Activated T-helper 17 cell treated with anti-CD3 and anti-CD28 coated beads, Interleukin-2, amount 50 U/mL, for 72 hours (primary cell): ENCODE measurements at regions not wholly inside any gene's neighbourhood (a gene's known extent, or its start where the extent isn't known, plus 50 kb on each side); places are given as distances from the start of the nearest gene placed in this dataset.

Source experiments
- ATAC-seq: fragments of 150-1000 bp; cut with Tn5 transposase; replicated peaks from 2 replicates; pipeline ENCODE4 v1.10.0; 2021; ENCODE audit warnings: mild to moderate bottlenecking, moderate library complexity
- H3K27ac Mint-ChIP-seq: one replicate; pipeline ENCODE4 v1.8.0; 2022; ENCODE audit warnings: mixed read lengths
- H3K27me3 Mint-ChIP-seq: one replicate; pipeline ENCODE4 v1.8.0; 2022; ENCODE audit warnings: mixed read lengths
- H3K36me3 Mint-ChIP-seq: one replicate; pipeline ENCODE4 v1.8.0; 2022; ENCODE audit warnings: low read depth, mild to moderate bottlenecking, mixed read lengths
- H3K4me1 Mint-ChIP-seq: one replicate; pipeline ENCODE4 v1.8.0; 2022; ENCODE audit warnings: mixed read lengths
- H3K4me3 Mint-ChIP-seq: one replicate; pipeline ENCODE4 v1.8.0; 2022; ENCODE audit warnings: mild to moderate bottlenecking, mixed read lengths
- H3K9me3 Mint-ChIP-seq: one replicate; pipeline ENCODE4 v1.8.0; 2022; ENCODE audit warnings: mixed read lengths

DNA sequence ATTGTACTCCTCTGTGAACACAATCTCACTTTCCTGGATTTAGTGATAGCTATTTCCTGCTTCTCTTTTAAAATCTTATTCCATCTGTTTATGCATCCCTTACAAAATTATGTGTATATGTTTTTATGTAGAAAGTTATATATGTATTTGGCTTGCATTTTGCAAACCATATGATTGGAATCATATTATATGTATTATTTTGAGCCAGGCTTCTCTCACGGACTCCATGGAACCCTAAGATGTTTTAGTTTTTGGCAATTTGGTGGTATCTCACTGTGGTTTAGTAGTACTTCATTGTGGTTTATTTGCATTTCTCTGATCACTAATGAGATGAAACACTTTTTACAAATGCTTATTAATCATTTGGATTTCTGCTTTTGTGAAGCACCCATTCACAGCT lies 507.3 kb upstream of the KIRREL3 start:
- Mint-ChIP-seq H3K4me1 (no peaks in the 10 kb centered on the region), H3K9me3 (no peaks in the 10 kb centered on the region), H3K4me3 (no peak overlapping the region), H3K27me3 (no peaks in the 10 kb centered on the region), H3K27ac (no peak overlapping the region), H3K36me3 (no peaks in the 10 kb centered on the region)
- no peak for ATAC-seq

DNA sequence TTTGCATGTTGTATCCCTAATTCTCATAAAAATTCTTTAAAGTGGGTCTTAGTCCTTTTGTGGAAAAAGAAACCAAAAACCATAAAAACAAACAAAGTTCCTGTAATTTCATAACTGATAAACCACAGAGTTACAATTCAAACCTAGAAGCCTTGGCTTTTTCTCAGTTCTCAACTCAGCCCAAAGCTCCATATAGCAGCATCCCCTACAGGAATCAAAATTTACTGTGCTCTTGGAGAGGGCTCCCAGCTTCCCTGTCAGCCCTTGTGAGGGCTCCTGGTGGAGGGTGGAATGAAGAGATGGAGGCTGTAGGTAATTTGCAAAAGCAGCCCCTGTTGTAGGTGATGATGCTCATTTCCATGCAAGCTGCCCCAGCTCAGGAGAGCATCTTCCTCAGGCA lies 506.1 kb upstream of the KIRREL3 start:
- Mint-ChIP-seq H3K27ac (no peak overlapping the region), H3K4me1 (no peaks in the 10 kb centered on the region), H3K36me3 (no peaks in the 10 kb centered on the region), H3K4me3 (no peak overlapping the region), H3K27me3 (no peaks in the 10 kb centered on the region), H3K9me3 (no peaks in the 10 kb centered on the region)
- no peak for ATAC-seq

DNA sequence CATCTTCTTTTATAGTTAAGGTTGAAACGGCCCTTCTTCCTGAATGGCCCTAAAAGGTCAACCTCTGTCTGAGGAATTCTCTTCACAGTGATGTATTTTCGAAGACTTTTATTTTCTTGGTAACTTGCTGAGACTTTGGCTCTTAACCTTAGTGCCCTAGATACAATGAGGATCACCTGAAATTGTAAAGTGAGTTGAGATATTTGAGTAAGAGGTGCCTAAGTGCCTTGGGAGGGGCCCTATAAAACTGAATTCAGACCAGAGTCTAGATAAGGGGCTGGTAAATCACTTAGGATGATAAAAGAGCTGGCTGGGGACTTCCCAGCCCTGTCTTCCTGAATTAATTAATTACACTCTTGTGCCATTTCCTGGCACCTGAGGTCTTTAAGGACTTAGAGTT lies 505.6 kb upstream of the KIRREL3 start:
- no peak overlapping the region for H3K27ac Mint-ChIP-seq
- H3K36me3 Mint-ChIP-seq = no peaks in the 10 kb centered on the region
- no peaks in the 10 kb centered on the region for H3K27me3 Mint-ChIP-seq
- no peak overlapping the region for H3K4me3 Mint-ChIP-seq
- no peak for ATAC-seq
- H3K9me3 Mint-ChIP-seq = no peaks in the 10 kb centered on the region
- H3K4me1 Mint-ChIP-seq = no peaks in the 10 kb centered on the region

DNA sequence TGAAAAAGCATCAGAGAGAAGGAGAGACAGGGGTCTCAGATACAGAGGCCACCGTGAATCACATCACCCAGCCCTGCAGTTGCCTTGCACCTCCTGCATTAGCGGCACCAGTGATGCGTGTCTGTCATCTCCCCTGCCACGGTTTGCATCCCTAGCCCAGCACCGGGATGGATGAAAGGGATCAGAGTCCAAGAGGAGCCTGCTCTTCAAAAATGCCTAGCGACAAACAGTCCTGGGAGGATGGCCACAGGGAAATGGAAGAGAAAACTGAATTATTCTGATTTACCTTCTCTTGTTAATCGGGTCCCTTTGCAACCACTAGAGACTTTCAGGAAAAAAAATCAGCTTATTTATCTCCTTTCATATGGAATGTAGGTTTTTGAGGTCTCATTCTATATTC lies 495.6 kb upstream of the KIRREL3 start:
- H3K36me3 Mint-ChIP-seq = no peaks in the 10 kb centered on the region
- no peak overlapping the region for H3K4me3 Mint-ChIP-seq
- ATAC-seq = no peak
- no peaks in the 10 kb centered on the region for H3K4me1 Mint-ChIP-seq
- H3K9me3 Mint-ChIP-seq = peaks cover 5% of the 10 kb centered on the region
- no peak overlapping the region for H3K27ac Mint-ChIP-seq
- H3K27me3 Mint-ChIP-seq = no peaks in the 10 kb centered on the region

DNA sequence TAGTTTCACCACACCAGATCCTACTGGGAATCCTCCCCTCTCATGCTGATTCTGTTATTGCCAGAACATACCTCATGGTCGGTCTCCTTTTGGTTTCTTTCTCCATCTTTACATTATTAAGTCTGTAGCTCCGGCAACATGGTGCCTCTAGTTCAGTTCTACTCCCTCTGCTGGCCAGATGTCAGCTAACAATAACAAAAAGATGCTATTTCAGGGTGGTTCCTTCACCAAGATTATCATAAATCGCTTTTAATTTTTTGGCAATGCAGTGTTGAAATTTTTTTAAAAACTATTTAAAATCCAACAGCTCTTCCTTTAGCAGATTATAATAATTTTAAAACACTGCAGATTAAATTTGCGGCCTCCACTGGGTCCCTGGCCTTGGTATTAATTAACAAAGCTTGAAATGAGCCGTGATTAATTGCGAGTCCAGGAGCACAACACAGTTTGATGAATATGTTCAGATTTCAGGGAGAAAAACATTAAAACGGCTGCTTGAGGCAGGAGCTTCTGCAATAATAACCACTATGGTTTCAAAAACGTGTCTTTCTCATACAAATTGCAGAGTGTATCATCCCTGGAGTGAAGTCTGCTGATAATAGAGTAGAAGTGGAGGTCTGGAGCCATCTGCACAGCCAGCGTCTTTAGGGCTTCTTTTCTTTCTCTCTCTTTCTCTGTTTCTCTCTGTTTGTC lies 492.9 kb upstream of the KIRREL3 start:
- ATAC-seq = no peak
- no peaks in the 10 kb centered on the region for H3K4me1 Mint-ChIP-seq
- H3K27ac Mint-ChIP-seq = no peak overlapping the region
- peaks cover 5% of the 10 kb centered on the region for H3K9me3 Mint-ChIP-seq
- H3K27me3 Mint-ChIP-seq = no peaks in the 10 kb centered on the region
- H3K36me3 Mint-ChIP-seq = no peaks in the 10 kb centered on the region
- H3K4me3 Mint-ChIP-seq = no peak overlapping the region

DNA sequence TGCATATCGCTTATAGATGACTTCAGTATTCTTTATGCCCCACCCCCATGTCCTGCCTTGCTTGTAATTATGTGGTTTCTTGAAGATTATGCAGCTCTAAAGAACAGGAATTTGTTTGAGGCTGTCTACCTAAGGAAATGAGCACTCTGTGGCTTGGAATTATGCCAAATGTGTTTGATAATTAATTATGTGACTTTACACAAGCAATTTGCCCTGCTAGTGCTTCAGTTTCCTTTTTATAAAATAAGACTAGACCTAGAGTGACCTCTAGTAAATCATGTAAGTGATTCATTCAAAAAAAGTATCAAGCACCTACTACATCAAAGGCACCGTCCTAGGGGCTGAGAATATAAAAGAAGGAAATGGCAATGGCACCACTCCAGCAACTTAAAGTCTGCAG lies 491.5 kb upstream of the KIRREL3 start:
- Mint-ChIP-seq H3K27ac (no peak overlapping the region), H3K36me3 (no peaks in the 10 kb centered on the region), H3K27me3 (no peaks in the 10 kb centered on the region), H3K4me3 (no peak overlapping the region), H3K4me1 (no peaks in the 10 kb centered on the region), H3K9me3 (peaks cover 5% of the 10 kb centered on the region)
- ATAC-seq = no peak

DNA sequence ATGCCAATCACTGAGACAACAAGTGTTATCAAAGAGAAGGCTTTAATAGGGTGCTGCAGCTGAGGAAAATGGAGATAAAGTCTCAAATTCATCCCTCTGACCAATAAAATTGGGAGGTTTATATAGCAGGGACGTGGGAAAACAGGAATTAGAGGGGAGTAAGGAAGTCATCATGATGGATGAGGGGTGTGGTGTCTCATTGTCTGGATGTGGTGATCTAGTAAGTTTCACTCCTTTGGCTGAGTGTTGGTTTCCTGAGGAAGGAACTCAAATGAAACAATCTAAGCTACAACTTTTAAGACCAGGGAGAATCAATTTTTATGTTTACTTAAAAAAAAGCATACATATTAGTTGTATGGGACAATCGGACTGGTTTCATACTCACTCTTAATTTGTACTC lies 491.0 kb upstream of the KIRREL3 start:
- Mint-ChIP-seq H3K4me1 (no peaks in the 10 kb centered on the region), H3K27ac (no peak overlapping the region), H3K4me3 (no peak overlapping the region), H3K27me3 (no peaks in the 10 kb centered on the region), H3K9me3 (peaks cover 5% of the 10 kb centered on the region), H3K36me3 (no peaks in the 10 kb centered on the region)
- ATAC-seq = no peak

DNA sequence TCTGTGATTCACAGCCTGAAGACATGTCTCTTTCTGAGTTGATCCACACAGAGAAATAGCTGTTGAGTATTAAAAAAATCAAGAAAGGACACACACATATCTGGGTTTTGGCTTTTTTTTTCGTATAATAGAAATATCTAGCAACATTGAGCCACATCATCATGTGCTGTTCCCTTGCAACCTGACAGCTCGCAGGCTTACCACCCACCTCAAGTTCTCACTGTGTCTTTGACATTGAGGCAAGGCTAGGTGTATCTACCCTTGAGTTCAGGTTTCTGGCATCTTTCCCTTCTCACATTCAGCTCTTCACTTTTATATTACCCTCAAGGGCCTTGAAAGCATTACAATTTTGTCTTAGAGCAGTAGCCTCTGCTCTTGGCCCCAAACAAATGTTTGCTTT lies 490.3 kb upstream of the KIRREL3 start:
- Mint-ChIP-seq H3K9me3 (peaks cover 5% of the 10 kb centered on the region), H3K27ac (no peak overlapping the region), H3K4me3 (no peak overlapping the region), H3K27me3 (no peaks in the 10 kb centered on the region), H3K36me3 (no peaks in the 10 kb centered on the region), H3K4me1 (no peaks in the 10 kb centered on the region)
- ATAC-seq = no peak

DNA sequence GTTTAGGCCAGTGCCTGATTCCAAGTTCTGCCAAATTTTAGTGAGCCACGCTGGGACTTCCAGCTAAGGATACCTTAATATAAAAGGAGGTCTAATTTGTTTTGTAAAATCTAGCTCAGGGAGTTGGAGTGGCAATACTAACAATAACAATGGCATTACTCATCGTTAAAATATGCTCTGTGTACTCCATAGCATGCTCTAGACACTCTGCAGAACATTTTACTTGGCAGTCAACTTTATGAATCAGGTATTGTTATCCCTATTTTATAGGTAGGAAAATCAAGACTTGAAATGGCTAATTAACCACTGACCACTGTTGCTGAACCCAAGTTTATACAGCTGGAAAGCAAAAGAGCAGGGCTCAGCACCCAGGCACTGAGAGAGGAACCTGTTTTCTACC lies 485.0 kb upstream of the KIRREL3 start:
- H3K36me3 Mint-ChIP-seq = no peaks in the 10 kb centered on the region
- no peaks in the 10 kb centered on the region for H3K27me3 Mint-ChIP-seq
- no peak for ATAC-seq
- no peak overlapping the region for H3K4me3 Mint-ChIP-seq
- no peaks in the 10 kb centered on the region for H3K9me3 Mint-ChIP-seq
- H3K27ac Mint-ChIP-seq = no peak overlapping the region
- no peaks in the 10 kb centered on the region for H3K4me1 Mint-ChIP-seq

DNA sequence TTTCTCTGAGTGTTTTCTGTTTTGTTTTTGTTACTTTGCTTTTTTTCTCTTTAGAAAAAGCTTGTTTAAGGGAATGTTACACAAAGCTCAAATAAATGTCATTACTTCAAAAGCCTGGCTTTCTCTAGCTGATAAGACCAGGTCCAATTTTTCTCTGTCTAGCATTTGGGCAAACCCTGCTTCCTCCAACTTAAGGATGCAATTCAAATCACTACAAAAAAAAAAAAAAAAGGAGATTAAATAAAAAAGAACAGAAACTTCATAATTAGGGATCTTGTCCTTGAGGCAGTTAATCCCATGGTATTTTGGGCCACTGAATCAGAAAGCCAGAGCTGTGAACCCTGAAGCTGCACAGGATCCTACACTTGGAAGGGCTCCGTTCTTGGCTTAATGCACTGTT lies 480.8 kb upstream of the KIRREL3 start:
- H3K36me3 Mint-ChIP-seq = no peaks in the 10 kb centered on the region
- H3K27me3 Mint-ChIP-seq = peaks cover 3% of the 10 kb centered on the region
- no peaks in the 10 kb centered on the region for H3K4me1 Mint-ChIP-seq
- no peak overlapping the region for H3K4me3 Mint-ChIP-seq
- no peak for ATAC-seq
- H3K9me3 Mint-ChIP-seq = peaks cover 3% of the 10 kb centered on the region
- H3K27ac Mint-ChIP-seq = no peak overlapping the region

DNA sequence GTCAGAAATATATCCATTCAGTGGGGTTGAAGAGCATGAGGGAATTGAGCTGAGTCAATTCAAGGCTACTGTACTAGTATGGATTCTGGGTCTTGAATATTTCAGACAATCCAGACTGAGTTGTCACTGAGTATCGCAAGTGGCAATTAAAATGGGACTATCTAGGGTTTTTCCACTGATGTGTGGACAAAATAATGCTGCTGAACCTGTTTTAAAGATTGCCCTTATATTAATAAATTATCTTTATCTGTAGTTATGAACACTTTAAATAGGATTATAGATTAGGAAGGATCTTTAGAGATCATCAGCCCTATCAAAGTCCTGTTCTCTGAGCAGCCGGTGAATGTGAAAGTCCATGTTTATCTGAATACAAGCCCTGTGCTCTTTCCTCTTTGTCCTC lies 478.3 kb upstream of the KIRREL3 start:
- Mint-ChIP-seq H3K4me1 (no peaks in the 10 kb centered on the region), H3K4me3 (no peak overlapping the region), H3K27ac (no peak overlapping the region), H3K9me3 (peaks cover 3% of the 10 kb centered on the region), H3K27me3 (peaks cover 3% of the 10 kb centered on the region), H3K36me3 (no peaks in the 10 kb centered on the region)
- ATAC-seq = no peak

DNA sequence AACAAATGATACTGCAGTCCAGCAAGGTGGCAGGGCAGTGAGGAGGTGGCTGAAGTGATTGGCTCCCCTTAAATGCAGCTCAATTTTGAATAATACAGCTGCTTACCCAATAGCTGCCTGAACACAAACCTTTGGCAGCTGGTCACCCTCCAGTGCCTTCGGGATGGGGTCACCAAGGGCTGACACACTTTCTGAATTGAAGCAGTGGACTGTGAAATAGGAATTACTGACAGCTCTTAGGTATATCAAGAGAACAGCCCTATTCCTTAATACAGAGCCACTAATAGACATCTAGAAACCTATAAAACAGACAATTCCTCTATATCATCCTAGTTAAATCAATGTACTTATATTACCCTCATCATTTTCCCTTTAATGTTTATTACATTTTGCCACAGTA lies 474.2 kb upstream of the KIRREL3 start:
- no peak for ATAC-seq
- Mint-ChIP-seq H3K4me1 (no peaks in the 10 kb centered on the region), H3K27ac (no peak overlapping the region), H3K9me3 (peaks cover 3% of the 10 kb centered on the region), H3K27me3 (peaks cover 3% of the 10 kb centered on the region), H3K36me3 (no peaks in the 10 kb centered on the region), H3K4me3 (no peak overlapping the region)

DNA sequence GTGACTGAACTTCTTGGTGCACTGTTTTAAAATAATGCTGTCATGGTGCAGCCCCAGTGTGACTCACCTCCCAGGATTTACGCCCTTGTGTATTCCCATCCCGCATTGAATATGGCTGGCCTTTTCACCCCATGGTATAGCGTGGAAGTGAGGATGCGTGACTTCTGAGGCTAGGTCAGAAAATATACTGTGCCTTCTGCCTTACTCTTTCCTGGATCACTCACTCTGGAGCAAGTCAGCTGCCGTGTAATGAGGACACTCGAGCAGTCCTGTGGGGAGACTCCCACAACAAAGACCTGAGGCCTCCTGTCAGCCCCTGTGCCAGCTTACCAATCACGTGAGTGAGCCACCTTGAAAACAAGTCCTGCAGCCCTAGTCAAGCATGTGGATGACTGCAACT lies 471.9 kb upstream of the KIRREL3 start:
- Mint-ChIP-seq H3K4me3 (no peak overlapping the region), H3K36me3 (no peaks in the 10 kb centered on the region), H3K9me3 (peaks cover 3% of the 10 kb centered on the region), H3K27me3 (peaks cover 3% of the 10 kb centered on the region), H3K27ac (no peak overlapping the region), H3K4me1 (no peaks in the 10 kb centered on the region)
- no peak for ATAC-seq

DNA sequence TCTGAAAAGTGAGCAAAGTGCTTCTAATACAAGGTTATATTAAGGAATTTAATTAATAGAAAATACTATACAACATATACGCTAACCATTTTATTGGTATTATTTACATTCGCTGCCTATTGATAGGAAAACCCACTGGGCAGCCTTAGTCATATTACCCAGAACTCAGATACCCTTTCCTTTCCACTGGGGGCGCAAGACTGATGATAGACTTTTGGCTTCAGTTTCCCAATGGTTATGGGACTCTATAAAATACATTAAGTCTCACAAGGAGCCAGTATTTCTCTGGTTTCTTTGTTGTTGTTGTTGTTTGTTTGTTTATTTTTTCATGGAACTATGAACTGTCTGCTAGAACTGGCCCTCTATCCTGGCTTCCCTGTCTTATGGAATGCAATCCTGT lies 471.1 kb upstream of the KIRREL3 start:
- H3K36me3 Mint-ChIP-seq = no peaks in the 10 kb centered on the region
- no peak overlapping the region for H3K4me3 Mint-ChIP-seq
- H3K9me3 Mint-ChIP-seq = no peaks in the 10 kb centered on the region
- no peak for ATAC-seq
- no peak overlapping the region for H3K27ac Mint-ChIP-seq
- H3K4me1 Mint-ChIP-seq = no peaks in the 10 kb centered on the region
- H3K27me3 Mint-ChIP-seq = no peaks in the 10 kb centered on the region

DNA sequence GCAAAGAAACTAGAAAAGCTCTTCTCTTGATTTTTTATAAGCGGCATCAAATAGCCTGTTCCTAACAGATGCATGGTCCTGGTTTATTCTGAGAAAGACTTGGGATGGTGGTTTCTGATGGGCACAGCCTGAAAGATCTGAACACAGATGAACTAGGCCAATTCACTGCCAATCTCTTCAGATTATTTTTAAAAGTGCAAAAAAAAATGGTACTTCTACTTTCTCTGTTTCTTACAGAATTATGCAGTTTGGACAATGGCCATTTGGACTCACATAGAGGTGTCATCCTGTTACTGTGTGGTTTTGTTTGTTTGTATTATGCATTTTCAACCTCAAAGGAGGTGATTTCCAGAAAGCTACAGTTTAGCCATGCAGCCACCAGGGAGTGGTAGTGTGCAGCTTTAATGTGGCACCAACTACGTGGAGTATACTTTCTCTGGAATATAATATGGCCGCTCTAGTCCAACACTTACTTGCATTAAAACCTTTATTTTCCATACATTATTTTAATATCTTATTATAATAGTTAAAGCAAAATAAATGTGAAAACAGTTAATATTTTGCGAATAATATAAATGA lies 469.8 kb upstream of the KIRREL3 start:
- ATAC-seq = no peak
- no peaks in the 10 kb centered on the region for H3K27me3 Mint-ChIP-seq
- H3K36me3 Mint-ChIP-seq = no peaks in the 10 kb centered on the region

DNA sequence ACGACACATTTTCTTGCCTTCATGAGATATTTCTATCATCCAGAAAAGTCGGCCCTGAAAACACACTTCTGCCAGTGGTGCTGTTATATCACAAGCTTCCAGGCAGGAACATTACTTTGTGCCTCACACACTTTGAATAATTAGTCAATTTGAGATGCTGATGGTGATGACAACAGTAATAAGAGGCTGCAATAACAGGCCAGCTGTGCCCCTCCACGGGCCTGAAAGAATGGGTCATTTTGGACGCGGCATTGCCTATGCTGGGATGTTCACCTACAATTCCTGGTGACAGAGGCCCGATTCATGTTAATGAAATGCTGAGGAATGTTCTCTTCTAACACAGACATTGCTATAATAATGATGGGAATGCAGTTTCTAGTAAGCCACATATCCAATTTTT lies 463.8 kb upstream of the KIRREL3 start:
- H3K27me3 Mint-ChIP-seq = no peaks in the 10 kb centered on the region
- no peaks in the 10 kb centered on the region for H3K4me1 Mint-ChIP-seq
- no peak overlapping the region for H3K4me3 Mint-ChIP-seq
- peaks cover 3% of the 10 kb centered on the region for H3K9me3 Mint-ChIP-seq
- H3K27ac Mint-ChIP-seq = no peak overlapping the region
- no peak for ATAC-seq
- no peaks in the 10 kb centered on the region for H3K36me3 Mint-ChIP-seq

More for the DNA sequence above, 469.8 kb upstream of the KIRREL3 start:
- Mint-ChIP-seq H3K27ac (no peak overlapping the region), H3K4me1 (no peaks in the 10 kb centered on the region), H3K9me3 (peaks cover 3% of the 10 kb centered on the region), H3K4me3 (no peak overlapping the region)
